ENCODE measurements at regions not wholly inside any gene's neighbourhood (a gene's known extent, or its start where the extent isn't known, plus 50 kb on each side); places are given as distances from the start of the nearest gene placed in this dataset.

- no peak for TF ChIP-seq POLR2A (IDR thresholded peaks at IDR 0.05)
- TF ChIP-seq POLR2AphosphoS5 (IDR thresholded peaks at IDR 0.05), result no peak
Observed at GRCh38 chr15:62616746-62617145, 425.8 kb upstream of the TPM1 start.
